GM19395 (cell line): ENCODE measurements at regions not wholly inside any gene's neighbourhood (a gene's known extent, or its start where the extent isn't known, plus 50 kb on each side); places are given as distances from the start of the nearest gene placed in this dataset.
"Not testable (repeated sequence)": the region's sequence is repeated elsewhere in the genome, so short reads cannot be mapped to it uniquely, and the experiment has no call there.

Experiments
- ATAC-seq: cut with Tn5 transposase; IDR thresholded peaks from one replicate; pipeline ENCODE4 v1.9.1; 2021; ENCODE audit warnings: mild to moderate bottlenecking, moderate library complexity; ENCODE audit not compliant: unreplicated experiment

- ATAC-seq = not testable (repeated sequence)
Observed at GRCh38 chr10:77740396-77740795, 102.8 kb upstream of the KCNMA1 start.

GRCh38 chr10:77738496-77739158 is 101.0 kb upstream of the KCNMA1 start:
- ATAC-seq = no peak

- no peak for ATAC-seq
Observed at GRCh38 chr10:77737608-77738007, 100.0 kb upstream of the KCNMA1 start.

- ATAC-seq = not testable (repeated sequence)
Observed at GRCh38 chr10:77735136-77735535, 97.5 kb upstream of the KCNMA1 start.

GRCh38 chr10:77732213-77733003 is 94.8 kb upstream of the KCNMA1 start:
- ATAC-seq = no peak

- no peak for ATAC-seq
Observed at GRCh38 chr10:77727481-77727880, 89.9 kb upstream of the KCNMA1 start.

- ATAC-seq = no peak
Observed at GRCh38 chr10:77726732-77727131, 89.1 kb upstream of the KCNMA1 start.

GRCh38 chr10:77726301-77726700 is 88.7 kb upstream of the KCNMA1 start:
- no peak for ATAC-seq

GRCh38 chr10:77724820-77725219 is 87.2 kb upstream of the KCNMA1 start:
- ATAC-seq = no peak

GRCh38 chr10:77723376-77723775 is 85.8 kb upstream of the KCNMA1 start:
- no peak for ATAC-seq

GRCh38 chr10:77722956-77723355 is 85.3 kb upstream of the KCNMA1 start:
- not testable (repeated sequence) for ATAC-seq

- no peak for ATAC-seq
Observed at GRCh38 chr10:77721815-77722214, 84.2 kb upstream of the KCNMA1 start.

- no peak for ATAC-seq
Observed at GRCh38 chr10:77718957-77719356, 81.3 kb upstream of the KCNMA1 start.

GRCh38 chr10:77718312-77718711 is 80.7 kb upstream of the KCNMA1 start:
- ATAC-seq = not testable (repeated sequence)

GRCh38 chr10:77717336-77717735 is 79.7 kb upstream of the KCNMA1 start:
- no peak for ATAC-seq

- no peak for ATAC-seq
Observed at GRCh38 chr10:77716458-77717317, 79.1 kb upstream of the KCNMA1 start.

- ATAC-seq = no peak
Observed at GRCh38 chr10:77715536-77715935, 77.9 kb upstream of the KCNMA1 start.

GRCh38 chr10:77715088-77715487 is 77.5 kb upstream of the KCNMA1 start:
- no peak for ATAC-seq

- no peak for ATAC-seq
Observed at GRCh38 chr10:77713521-77714280, 76.1 kb upstream of the KCNMA1 start.

GRCh38 chr10:77712207-77712606 is 74.6 kb upstream of the KCNMA1 start:
- ATAC-seq = no peak

GRCh38 chr10:77711683-77712049 is 74.1 kb upstream of the KCNMA1 start:
- peak; percentile 26 for ATAC-seq
